ENCODE measurements at regions not wholly inside any gene's neighbourhood (a gene's known extent, or its start where the extent isn't known, plus 50 kb on each side); places are given as distances from the start of the nearest gene placed in this dataset.

DNA sequence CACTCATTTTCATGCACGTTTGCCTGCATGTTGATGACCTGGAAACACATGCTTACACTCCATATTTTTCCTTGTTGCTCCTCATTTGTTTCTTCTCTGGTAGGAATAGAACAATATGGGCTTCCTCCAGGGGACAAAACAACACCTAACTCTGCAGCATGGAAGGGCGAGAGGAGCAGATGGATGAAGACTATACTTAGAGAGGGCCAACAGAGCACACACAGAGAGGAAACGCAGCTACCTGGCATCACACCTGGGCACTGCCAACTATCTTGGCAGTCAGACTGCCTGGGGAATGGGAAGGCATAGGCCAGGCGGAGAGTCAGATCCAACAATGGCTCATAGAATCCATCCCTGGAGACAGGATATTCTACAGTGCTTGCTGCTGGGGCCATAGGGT is 290.9 kb downstream of the CD83 start:
- H3K4me3 ChIP-seq (ENCODE audit: low read depth, low read length, poor library complexity, severe bottlenecking) = no peak overlapping the region
- ChIA-PET POLR2A (no interaction called here), CTCF (ENCODE audit: unreplicated experiment) (no interaction called here)
- H3K36me3 ChIP-seq (ENCODE audit: insufficient read depth, low read length) = no peaks in the 10 kb centered on the region
- H3K9me2 ChIP-seq (ENCODE audit: insufficient read depth, low read length) = no peaks in the 10 kb centered on the region
- intact Hi-C loops (cut with micrococcal nuclease; ENCODE audit: unreplicated experiment) = no loop called here
- no peak overlapping the region for H3K27ac ChIP-seq (ENCODE audit: low read depth, low read length, poor library complexity, severe bottlenecking)
- TF ChIP-seq CTCF (conservative IDR thresholded peaks at IDR 0.05; ENCODE audit: low read length) (no peak), EZH2phosphoT487 (IDR thresholded peaks at IDR 0.05; ENCODE audit: borderline replicate concordance, low read depth, low read length) (no peak)
- no peaks in the 10 kb centered on the region for H3K79me2 ChIP-seq (ENCODE audit: insufficient read depth, low read depth, low read length)
- H3K4me1 ChIP-seq (ENCODE audit: insufficient read depth, low read length, poor library complexity, severe bottlenecking) = no peaks in the 10 kb centered on the region
- no peak overlapping the region for H2AFZ ChIP-seq (ENCODE audit: low read length)
- BruUV-seq (replicated peaks) = no TSS peak
- H3K4me2 ChIP-seq (ENCODE audit: low read length) = no peak overlapping the region
- no peak for DNase-seq (ENCODE audit: low spot score)
- no peaks in the 10 kb centered on the region for H4K20me1 ChIP-seq (ENCODE audit: insufficient read depth, low read length)
- H3K9me3 ChIP-seq (ENCODE audit: low read length) = no peaks in the 10 kb centered on the region

GRCh38 chr6:14412026-14412425 is 294.5 kb downstream of the CD83 start:
- ChIA-PET POLR2A (no interaction called here), CTCF (ENCODE audit: unreplicated experiment) (no interaction called here)
- Histone ChIP-seq H3K4me1 (ENCODE audit: insufficient read depth, low read length, poor library complexity, severe bottlenecking) (no peaks in the 10 kb centered on the region), H4K20me1 (ENCODE audit: insufficient read depth, low read length) (no peaks in the 10 kb centered on the region), H3K27ac (ENCODE audit: low read depth, low read length, poor library complexity, severe bottlenecking) (no peak overlapping the region), H3K36me3 (ENCODE audit: insufficient read depth, low read length) (no peaks in the 10 kb centered on the region), H2AFZ (ENCODE audit: low read length) (no peak overlapping the region), H3K9me3 (ENCODE audit: low read length) (no peaks in the 10 kb centered on the region), H3K79me2 (ENCODE audit: insufficient read depth, low read depth, low read length) (no peaks in the 10 kb centered on the region), H3K4me3 (ENCODE audit: low read depth, low read length, poor library complexity, severe bottlenecking) (no peak overlapping the region), H3K4me2 (ENCODE audit: low read length) (no peak overlapping the region), H3K9me2 (ENCODE audit: insufficient read depth, low read length) (no peaks in the 10 kb centered on the region)
- TF ChIP-seq CTCF (conservative IDR thresholded peaks at IDR 0.05; ENCODE audit: low read length) (no peak), EZH2phosphoT487 (IDR thresholded peaks at IDR 0.05; ENCODE audit: borderline replicate concordance, low read depth, low read length) (no peak)
- no TSS peak for BruUV-seq (replicated peaks)
- intact Hi-C loops (cut with micrococcal nuclease; ENCODE audit: unreplicated experiment) = no loop called here
- DNase-seq (ENCODE audit: low spot score) = no peak

GRCh38 chr6:14415452-14415851 is 297.9 kb downstream of the CD83 start:
- no peak overlapping the region for H2AFZ ChIP-seq (ENCODE audit: low read length)
- H3K27ac ChIP-seq (ENCODE audit: low read depth, low read length, poor library complexity, severe bottlenecking) = no peak overlapping the region
- H3K4me2 ChIP-seq (ENCODE audit: low read length) = no peak overlapping the region
- H3K9me3 ChIP-seq (ENCODE audit: low read length) = no peaks in the 10 kb centered on the region
- intact Hi-C loops (cut with micrococcal nuclease; ENCODE audit: unreplicated experiment) = no loop called here
- TF ChIP-seq CTCF (conservative IDR thresholded peaks at IDR 0.05; ENCODE audit: low read length) (no peak), EZH2phosphoT487 (IDR thresholded peaks at IDR 0.05; ENCODE audit: borderline replicate concordance, low read depth, low read length) (no peak)
- no peaks in the 10 kb centered on the region for H4K20me1 ChIP-seq (ENCODE audit: insufficient read depth, low read length)
- POLR2A ChIA-PET = interaction anchor here (0.7 kb wide), 2 partner anchors 16 to 644 kb away, joined by 3 to 4 read pairs; no protein-coding TSS in a partner anchor
- BruUV-seq (replicated peaks) = no TSS peak
- DNase-seq (ENCODE audit: low spot score) = no peak
- H3K9me2 ChIP-seq (ENCODE audit: insufficient read depth, low read length) = no peaks in the 10 kb centered on the region
- no peaks in the 10 kb centered on the region for H3K36me3 ChIP-seq (ENCODE audit: insufficient read depth, low read length)
- H3K4me1 ChIP-seq (ENCODE audit: insufficient read depth, low read length, poor library complexity, severe bottlenecking) = no peaks in the 10 kb centered on the region
- H3K79me2 ChIP-seq (ENCODE audit: insufficient read depth, low read depth, low read length) = no peaks in the 10 kb centered on the region
- no peak overlapping the region for H3K4me3 ChIP-seq (ENCODE audit: low read depth, low read length, poor library complexity, severe bottlenecking)
- CTCF ChIA-PET (ENCODE audit: unreplicated experiment) = no interaction called here
